ENCODE measurements at regions not wholly inside any gene's neighbourhood (a gene's known extent, or its start where the extent isn't known, plus 50 kb on each side); places are given as distances from the start of the nearest gene placed in this dataset.

DNA sequence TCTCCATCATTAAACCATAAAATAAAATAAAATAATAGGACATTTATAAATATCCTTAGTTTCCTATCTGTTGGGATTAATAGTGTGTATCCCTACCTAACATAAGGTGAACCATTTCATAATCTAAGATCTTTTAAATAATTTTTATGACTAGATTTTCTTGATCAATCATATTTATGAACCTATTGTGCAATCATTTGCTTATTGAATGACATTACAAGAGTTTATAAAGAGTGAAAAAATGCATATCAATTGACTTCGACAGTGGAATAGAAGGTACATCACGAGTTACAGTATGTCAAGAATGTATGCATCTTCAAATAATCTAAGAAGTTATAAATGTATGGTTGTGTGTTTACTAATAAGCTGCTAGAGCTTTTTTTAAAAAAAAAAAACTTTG is 1554.8 kb upstream of the TMEFF2 start:
- TF ChIP-seq CEBPB (IDR thresholded peaks at IDR 0.05; ENCODE audit: low read depth) (no peak), POLR2AphosphoS5 (IDR thresholded peaks at IDR 0.05; ENCODE audit: low read depth, low read length) (no peak)

All from HCT116 (cell line).